HFFc6 (cell line): ENCODE measurements at regions not wholly inside any gene's neighbourhood (a gene's known extent, or its start where the extent isn't known, plus 50 kb on each side); places are given as distances from the start of the nearest gene placed in this dataset.
"Not testable (repeated sequence)": the region's sequence is repeated elsewhere in the genome, so short reads cannot be mapped to it uniquely, and the experiment has no call there.

Experiments used
- DNase-seq: peaks from one replicate; pipeline ENCODE4 v3.0.0-alpha.2; 2018
- H3K27ac Mint-ChIP-seq: 2 replicates; pipeline ENCODE4 v1.8.0; 2020; ENCODE audit warnings: mild to moderate bottlenecking, mixed read lengths
- H3K27me3 Mint-ChIP-seq: 2 replicates; pipeline ENCODE4 v1.8.0; 2021; ENCODE audit warnings: mild to moderate bottlenecking, moderate library complexity, mixed read lengths; ENCODE audit not compliant: insufficient read depth
- H3K36me3 Mint-ChIP-seq: 2 replicates; pipeline ENCODE4 v1.8.0; 2021; ENCODE audit warnings: low read depth, mixed read lengths
- H3K4me1 Mint-ChIP-seq: 2 replicates; pipeline ENCODE4 v1.8.0; 2020; ENCODE audit warnings: low read depth, mixed read lengths
- H3K4me3 Mint-ChIP-seq: 2 replicates; pipeline ENCODE4 v1.8.0; 2020; ENCODE audit warnings: mild to moderate bottlenecking, moderate library complexity, mixed read lengths
- H3K9me3 Mint-ChIP-seq: 2 replicates; pipeline ENCODE4 v1.8.0; 2020; ENCODE audit warnings: mild to moderate bottlenecking, mixed read lengths
- TF ChIP-seq, protein P1 (sequence below): fragments of 200-600 bp; sonication (generic); IDR thresholded peaks from 2 replicates; pipeline ENCODE4 v1.5.0; 2021; ENCODE audit warnings: antibody characterized with exemption, mild to moderate bottlenecking

GRCh38 chr18:39318008-39318407 lies 1752.4 kb upstream of the CELF4 start:
- H3K9me3 Mint-ChIP-seq: no peaks in the 10 kb centered on the region
- no peaks in the 10 kb centered on the region for H3K36me3 Mint-ChIP-seq
- H3K27ac Mint-ChIP-seq: no peak overlapping the region
- DNase-seq: no peak
- no peaks in the 10 kb centered on the region for H3K27me3 Mint-ChIP-seq
- no peaks in the 10 kb centered on the region for H3K4me1 Mint-ChIP-seq
- TF ChIP-seq, protein P1, sequence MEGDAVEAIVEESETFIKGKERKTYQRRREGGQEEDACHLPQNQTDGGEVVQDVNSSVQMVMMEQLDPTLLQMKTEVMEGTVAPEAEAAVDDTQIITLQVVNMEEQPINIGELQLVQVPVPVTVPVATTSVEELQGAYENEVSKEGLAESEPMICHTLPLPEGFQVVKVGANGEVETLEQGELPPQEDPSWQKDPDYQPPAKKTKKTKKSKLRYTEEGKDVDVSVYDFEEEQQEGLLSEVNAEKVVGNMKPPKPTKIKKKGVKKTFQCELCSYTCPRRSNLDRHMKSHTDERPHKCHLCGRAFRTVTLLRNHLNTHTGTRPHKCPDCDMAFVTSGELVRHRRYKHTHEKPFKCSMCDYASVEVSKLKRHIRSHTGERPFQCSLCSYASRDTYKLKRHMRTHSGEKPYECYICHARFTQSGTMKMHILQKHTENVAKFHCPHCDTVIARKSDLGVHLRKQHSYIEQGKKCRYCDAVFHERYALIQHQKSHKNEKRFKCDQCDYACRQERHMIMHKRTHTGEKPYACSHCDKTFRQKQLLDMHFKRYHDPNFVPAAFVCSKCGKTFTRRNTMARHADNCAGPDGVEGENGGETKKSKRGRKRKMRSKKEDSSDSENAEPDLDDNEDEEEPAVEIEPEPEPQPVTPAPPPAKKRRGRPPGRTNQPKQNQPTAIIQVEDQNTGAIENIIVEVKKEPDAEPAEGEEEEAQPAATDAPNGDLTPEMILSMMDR: no peak
- no peak overlapping the region for H3K4me3 Mint-ChIP-seq

DNA sequence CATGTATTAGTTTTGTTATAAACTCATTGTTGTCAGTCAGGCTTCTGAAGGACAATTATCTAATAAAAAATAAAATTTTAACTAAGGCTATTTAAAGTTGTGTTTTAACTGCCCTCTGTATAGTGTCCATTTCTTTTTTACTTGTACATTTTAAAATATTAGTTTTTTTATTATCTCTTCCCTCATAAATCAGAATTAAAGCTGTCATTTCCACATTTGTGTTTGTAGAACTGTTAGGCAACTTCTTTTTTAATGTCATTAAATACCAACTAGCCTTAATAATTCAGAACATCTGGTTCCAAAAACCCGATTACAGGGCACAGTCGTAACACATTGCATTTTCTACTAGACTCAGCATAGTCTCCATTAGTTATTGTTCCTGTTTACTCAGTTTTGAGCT lies 1749.0 kb upstream of the CELF4 start:
- H3K27me3 Mint-ChIP-seq: no peaks in the 10 kb centered on the region
- no peak overlapping the region for H3K4me3 Mint-ChIP-seq
- TF ChIP-seq, protein P1: no peak
- no peaks in the 10 kb centered on the region for H3K4me1 Mint-ChIP-seq
- H3K27ac Mint-ChIP-seq: no peak overlapping the region
- peaks cover 4% of the 10 kb centered on the region for H3K36me3 Mint-ChIP-seq
- H3K9me3 Mint-ChIP-seq: peaks cover 11% of the 10 kb centered on the region
- DNase-seq: no peak

- DNase-seq: no peak
- no peaks in the 10 kb centered on the region for H3K27me3 Mint-ChIP-seq
- no peaks in the 10 kb centered on the region for H3K4me1 Mint-ChIP-seq
- H3K27ac Mint-ChIP-seq: no peak overlapping the region
- H3K36me3 Mint-ChIP-seq: peaks cover 4% of the 10 kb centered on the region
- TF ChIP-seq, protein P1: no peak
- H3K4me3 Mint-ChIP-seq: no peak overlapping the region
- peaks cover 11% of the 10 kb centered on the region for H3K9me3 Mint-ChIP-seq
These were observed 1748.4 kb upstream of the CELF4 start for GRCh38 chr18:39313992-39314391.

GRCh38 chr18:39311111-39311712 lies 1745.6 kb upstream of the CELF4 start:
- Mint-ChIP-seq H3K9me3 (peaks cover 16% of the 10 kb centered on the region), H3K4me3 (no peak overlapping the region), H3K27ac (no peak overlapping the region), H3K4me1 (no peaks in the 10 kb centered on the region), H3K36me3 (peaks cover 4% of the 10 kb centered on the region), H3K27me3 (no peaks in the 10 kb centered on the region; the same call in 1 of the 2 replicates)
- no peak for DNase-seq
- TF ChIP-seq, protein P1: no peak

DNA sequence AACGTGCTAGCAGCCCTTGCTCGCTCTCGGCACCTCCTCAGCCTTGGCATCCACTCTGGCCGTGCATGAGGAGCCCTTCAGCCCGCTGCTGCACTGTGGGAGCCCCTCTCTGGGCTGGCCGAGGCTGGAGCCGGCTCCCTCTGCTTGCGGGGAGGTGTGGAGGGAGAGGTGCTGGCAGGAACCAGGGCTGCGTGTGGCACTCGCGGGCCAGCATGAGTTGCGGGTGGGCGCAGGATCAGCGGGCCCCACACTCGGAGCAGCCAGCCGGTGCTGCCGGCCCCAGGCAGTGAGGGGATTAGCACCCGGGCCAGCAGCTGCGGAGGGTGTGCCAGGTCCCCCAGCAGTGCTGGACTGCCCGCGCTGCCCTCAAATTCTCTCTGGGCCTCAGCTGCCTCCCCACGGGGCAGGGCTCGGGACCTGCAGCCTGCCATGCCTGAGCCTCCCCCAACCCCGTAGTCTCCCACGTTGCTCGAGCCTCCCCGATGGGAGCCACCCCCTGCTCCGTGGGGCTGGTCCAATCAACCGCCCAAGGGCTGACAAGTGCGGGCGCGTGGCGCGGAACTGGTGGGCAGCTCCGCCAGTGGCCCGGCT lies 1743.4 kb upstream of the CELF4 start:
- H3K27ac Mint-ChIP-seq, H3K36me3 Mint-ChIP-seq, H3K4me1 Mint-ChIP-seq, H3K27me3 Mint-ChIP-seq, DNase-seq, H3K4me3 Mint-ChIP-seq: not testable (repeated sequence)
- H3K9me3 Mint-ChIP-seq: peaks cover 16% of the 10 kb centered on the region

GRCh38 chr18:39305766-39306165 lies 1740.2 kb upstream of the CELF4 start:
- Mint-ChIP-seq H3K4me1 (no peaks in the 10 kb centered on the region), H3K4me3 (no peak overlapping the region), H3K27ac (no peak overlapping the region), H3K27me3 (no peaks in the 10 kb centered on the region; the same call in 1 of the 2 replicates), H3K9me3 (peaks cover 12% of the 10 kb centered on the region), H3K36me3 (peaks cover 4% of the 10 kb centered on the region)
- DNase-seq: no peak
- TF ChIP-seq, protein P1: no peak
